ENCODE measurements at regions not wholly inside any gene's neighbourhood (a gene's known extent, or its start where the extent isn't known, plus 50 kb on each side); places are given as distances from the start of the nearest gene placed in this dataset.

- no peak for TF ChIP-seq CTCF (IDR thresholded peaks at IDR 0.05; ENCODE audit: low read depth, low read length)
- TF ChIP-seq EZH2phosphoT487 (IDR thresholded peaks at IDR 0.05; ENCODE audit: low read depth) = no peak
Measured at GRCh38 chr2:15745907-15746702, 154.4 kb downstream of the DDX1 start.

Data from OCI-LY3 (cell line).